ENCODE measurements at regions not wholly inside any gene's neighbourhood (a gene's known extent, or its start where the extent isn't known, plus 50 kb on each side); places are given as distances from the start of the nearest gene placed in this dataset.

- DNase-seq (ENCODE audit: low spot score), result no peak
- Histone ChIP-seq H2BK120ac (ENCODE audit: low read depth, low read length) (no peak overlapping the region), H3K4me3 (ENCODE audit: low read length in 2 of 2) (no peak overlapping the region), H2AK5ac (ENCODE audit: low read depth, low read length) (no peak overlapping the region), H4K8ac (ENCODE audit: low read depth, low read length) (no peak overlapping the region), H3K36me3 (replicated peaks in 1 of 2; ENCODE audit: control insufficient read depth in 2 of 2, insufficient read depth in 2 of 2, low read length in 2 of 2) (no peaks in the 10 kb centered on the region), H3K79me1 (ENCODE audit: low read depth, low read length) (no peaks in the 10 kb centered on the region), H3K18ac (ENCODE audit: low read length) (no peak overlapping the region), H3K23ac (ENCODE audit: low read depth, low read length, poor library complexity) (no peak overlapping the region), H3K4me1 (ENCODE audit: control insufficient read depth in 2 of 2, insufficient read depth in 1 of 2, low read depth in 1 of 2, low read length in 2 of 2) (no peaks in the 10 kb centered on the region), H2BK15ac (ENCODE audit: low read length) (no peak overlapping the region), H2BK5ac (ENCODE audit: low read length) (no peak overlapping the region), H2AFZ (ENCODE audit: low read length) (no peak overlapping the region), H3K14ac (ENCODE audit: low read length) (no peak overlapping the region), H3K9ac (ENCODE audit: low read depth, low read length, poor library complexity) (no peak overlapping the region), H3K4ac (ENCODE audit: low read length) (no peak overlapping the region), H3K4me2 (ENCODE audit: insufficient read depth, low read length, poor library complexity, severe bottlenecking) (no peak overlapping the region), H4K91ac (ENCODE audit: low read depth, low read length, poor library complexity) (no peak overlapping the region), H3K9me3 (replicated peaks in 1 of 2; ENCODE audit: control insufficient read depth in 2 of 2, insufficient read depth in 1 of 2, low read depth in 1 of 2, low read length in 2 of 2) (no peaks in the 10 kb centered on the region), H3K27ac (replicated peaks; ENCODE audit: low read length) (no peak overlapping the region), H3K27me3 (ENCODE audit: control insufficient read depth in 3 of 3, insufficient read depth in 3 of 3, low read depth in 1 of 3, low read length in 3 of 3) (no peaks in the 10 kb centered on the region), H2BK12ac (ENCODE audit: low read length) (no peak overlapping the region)
- WGBS, 2 donors (ENCODE audit: extremely low coverage in 2 of 2, insufficient read length in 2 of 2, insufficient replicate concordance in 1 of 2), result no CpG with 5 or more reads among the region's 1 CpG
Measured at GRCh38 chr6:72521684-72522083, 100.2 kb upstream of the KCNQ5 start.

GRCh38 chr6:72522735-72523141, 99.1 kb upstream of the KCNQ5 start:
- Histone ChIP-seq H2BK15ac (ENCODE audit: low read length) (no peak overlapping the region), H3K14ac (ENCODE audit: low read length) (no peak overlapping the region), H2AK5ac (ENCODE audit: low read depth, low read length) (no peak overlapping the region), H3K4me3 (ENCODE audit: low read length in 2 of 2) (no peak overlapping the region), H3K4me1 (ENCODE audit: control insufficient read depth in 2 of 2, insufficient read depth in 1 of 2, low read depth in 1 of 2, low read length in 2 of 2) (no peaks in the 10 kb centered on the region), H2BK120ac (ENCODE audit: low read depth, low read length) (no peak overlapping the region), H3K9ac (ENCODE audit: low read depth, low read length, poor library complexity) (no peak overlapping the region), H3K79me1 (ENCODE audit: low read depth, low read length) (no peaks in the 10 kb centered on the region), H3K4me2 (ENCODE audit: insufficient read depth, low read length, poor library complexity, severe bottlenecking) (no peak overlapping the region), H3K23ac (ENCODE audit: low read depth, low read length, poor library complexity) (no peak overlapping the region), H4K91ac (ENCODE audit: low read depth, low read length, poor library complexity) (no peak overlapping the region), H2BK12ac (ENCODE audit: low read length) (no peak overlapping the region), H3K27me3 (ENCODE audit: control insufficient read depth in 3 of 3, insufficient read depth in 3 of 3, low read depth in 1 of 3, low read length in 3 of 3) (no peaks in the 10 kb centered on the region), H3K36me3 (replicated peaks in 1 of 2; ENCODE audit: control insufficient read depth in 2 of 2, insufficient read depth in 2 of 2, low read length in 2 of 2) (no peaks in the 10 kb centered on the region), H4K8ac (ENCODE audit: low read depth, low read length) (no peak overlapping the region), H3K18ac (ENCODE audit: low read length) (no peak overlapping the region), H3K27ac (replicated peaks; ENCODE audit: low read length) (no peak overlapping the region), H3K9me3 (replicated peaks in 1 of 2; ENCODE audit: control insufficient read depth in 2 of 2, insufficient read depth in 1 of 2, low read depth in 1 of 2, low read length in 2 of 2) (no peaks in the 10 kb centered on the region), H2AFZ (ENCODE audit: low read length) (no peak overlapping the region), H3K4ac (ENCODE audit: low read length) (no peak overlapping the region), H2BK5ac (ENCODE audit: low read length) (no peak overlapping the region)
- DNase-seq (ENCODE audit: low spot score), result no peak
- WGBS, 2 donors (ENCODE audit: extremely low coverage in 2 of 2, insufficient read length in 2 of 2, insufficient replicate concordance in 1 of 2), result no CpG with 5 or more reads among the region's 5 CpGs

- Histone ChIP-seq H3K23ac (ENCODE audit: low read depth, low read length, poor library complexity) (no peak overlapping the region), H3K79me1 (ENCODE audit: low read depth, low read length) (no peaks in the 10 kb centered on the region), H3K36me3 (replicated peaks in 1 of 2; ENCODE audit: control insufficient read depth in 2 of 2, insufficient read depth in 2 of 2, low read length in 2 of 2) (no peaks in the 10 kb centered on the region), H3K4me1 (ENCODE audit: control insufficient read depth in 2 of 2, insufficient read depth in 1 of 2, low read depth in 1 of 2, low read length in 2 of 2) (no peaks in the 10 kb centered on the region), H2AK5ac (ENCODE audit: low read depth, low read length) (no peak overlapping the region), H4K8ac (ENCODE audit: low read depth, low read length) (no peak overlapping the region), H3K4ac (ENCODE audit: low read length) (no peak overlapping the region), H3K18ac (ENCODE audit: low read length) (no peak overlapping the region), H2BK12ac (ENCODE audit: low read length) (no peak overlapping the region), H2BK120ac (ENCODE audit: low read depth, low read length) (no peak overlapping the region), H2BK5ac (ENCODE audit: low read length) (no peak overlapping the region), H3K9me3 (replicated peaks in 1 of 2; ENCODE audit: control insufficient read depth in 2 of 2, insufficient read depth in 1 of 2, low read depth in 1 of 2, low read length in 2 of 2) (no peaks in the 10 kb centered on the region), H3K4me3 (ENCODE audit: low read length in 2 of 2) (no peak overlapping the region), H3K9ac (ENCODE audit: low read depth, low read length, poor library complexity) (no peak overlapping the region), H3K27ac (replicated peaks; ENCODE audit: low read length) (no peak overlapping the region), H2AFZ (ENCODE audit: low read length) (no peak overlapping the region), H4K91ac (ENCODE audit: low read depth, low read length, poor library complexity) (no peak overlapping the region), H3K14ac (ENCODE audit: low read length) (no peak overlapping the region), H3K27me3 (ENCODE audit: control insufficient read depth in 3 of 3, insufficient read depth in 3 of 3, low read depth in 1 of 3, low read length in 3 of 3) (no peaks in the 10 kb centered on the region), H2BK15ac (ENCODE audit: low read length) (no peak overlapping the region), H3K4me2 (ENCODE audit: insufficient read depth, low read length, poor library complexity, severe bottlenecking) (no peak overlapping the region)
- DNase-seq (ENCODE audit: low spot score), result no peak
- no CpG with 5 or more reads among the region's 6 CpGs for WGBS, 2 donors (ENCODE audit: extremely low coverage in 2 of 2, insufficient read length in 2 of 2, insufficient replicate concordance in 1 of 2)
Measured at GRCh38 chr6:72524011-72524645, 97.7 kb upstream of the KCNQ5 start.

GRCh38 chr6:72525821-72526510, 95.9 kb upstream of the KCNQ5 start:
- H3K23ac ChIP-seq (ENCODE audit: low read depth, low read length, poor library complexity), result no peak overlapping the region
- H3K27me3 ChIP-seq (ENCODE audit: control insufficient read depth in 3 of 3, insufficient read depth in 3 of 3, low read depth in 1 of 3, low read length in 3 of 3), result no peaks in the 10 kb centered on the region
- no peak overlapping the region for H2AFZ ChIP-seq (ENCODE audit: low read length)
- WGBS, 2 donors (ENCODE audit: extremely low coverage in 2 of 2, insufficient read length in 2 of 2, insufficient replicate concordance in 1 of 2), result no CpG with 5 or more reads among the region's 1 CpG
- H4K8ac ChIP-seq (ENCODE audit: low read depth, low read length), result no peak overlapping the region
- no peak overlapping the region for H3K14ac ChIP-seq (ENCODE audit: low read length)
- no peak overlapping the region for H3K4ac ChIP-seq (ENCODE audit: low read length)
- no peaks in the 10 kb centered on the region for H3K79me1 ChIP-seq (ENCODE audit: low read depth, low read length)
- no peak overlapping the region for H3K9ac ChIP-seq (ENCODE audit: low read depth, low read length, poor library complexity)
- H3K18ac ChIP-seq (ENCODE audit: low read length), result no peak overlapping the region
- H2AK5ac ChIP-seq (ENCODE audit: low read depth, low read length), result no peak overlapping the region
- H2BK5ac ChIP-seq (ENCODE audit: low read length), result no peak overlapping the region
- no peak overlapping the region for H3K4me2 ChIP-seq (ENCODE audit: insufficient read depth, low read length, poor library complexity, severe bottlenecking)
- H2BK15ac ChIP-seq (ENCODE audit: low read length), result no peak overlapping the region
- H4K91ac ChIP-seq (ENCODE audit: low read depth, low read length, poor library complexity), result no peak overlapping the region
- H3K4me3 ChIP-seq (ENCODE audit: low read length in 2 of 2), result no peak overlapping the region
- no peak overlapping the region for H2BK12ac ChIP-seq (ENCODE audit: low read length)
- no peak for DNase-seq (ENCODE audit: low spot score)
- no peaks in the 10 kb centered on the region for H3K4me1 ChIP-seq (ENCODE audit: control insufficient read depth in 2 of 2, insufficient read depth in 1 of 2, low read depth in 1 of 2, low read length in 2 of 2)
- no peak overlapping the region for H2BK120ac ChIP-seq (ENCODE audit: low read depth, low read length)
- no peak overlapping the region for H3K27ac ChIP-seq (replicated peaks; ENCODE audit: low read length)
- no peaks in the 10 kb centered on the region for H3K9me3 ChIP-seq (replicated peaks in 1 of 2; ENCODE audit: control insufficient read depth in 2 of 2, insufficient read depth in 1 of 2, low read depth in 1 of 2, low read length in 2 of 2)
- H3K36me3 ChIP-seq (replicated peaks in 1 of 2; ENCODE audit: control insufficient read depth in 2 of 2, insufficient read depth in 2 of 2, low read length in 2 of 2), result no peaks in the 10 kb centered on the region
